OCI-LY7 (cell line): ENCODE measurements at regions not wholly inside any gene's neighbourhood (a gene's known extent, or its start where the extent isn't known, plus 50 kb on each side); places are given as distances from the start of the nearest gene placed in this dataset.

Source experiments
- BruUV-seq: library from RNA; stranded (reverse); fragments of 400-500 nt; replicated peaks from 2 replicates; lab custom pipeline; 2021; lab: Mats Ljungman, UMichigan
- CTCF ChIA-PET: fragments of 300-600 bp; sonication (Branson Sonifier 250); formaldehyde crosslinking; loops from one replicate; lab custom pipeline; 2022; ENCODE audit warnings: antibody characterized with exemption; ENCODE audit not compliant: unreplicated experiment; lab: Charles Lee
- POLR2A ChIA-PET: fragments of 300-600 bp; sonication (Branson Sonifier 250); formaldehyde crosslinking; loops from one replicate; lab custom pipeline; 2022; ENCODE audit warnings: antibody characterized with exemption; lab: Charles Lee
- DNase-seq: peaks from one replicate; pipeline ENCODE4 v3.0.0-alpha.2; 2015; ENCODE audit warnings: low spot score
- H2AFZ ChIP-seq: fragments of 200-600 bp; sonication (generic), shearing (Covaris generic); 2 replicates; pipeline ENCODE4 v1.6.1; 2014; ENCODE audit warnings: mild to moderate bottlenecking, antibody characterized with exemption, low read length, moderate library complexity
- H3K27ac ChIP-seq: fragments of 200-600 bp; sonication (generic); 2 replicates; pipeline ENCODE4 v1.5.1; 2014; ENCODE audit warnings: mixed run types, low read depth, mild to moderate bottlenecking, moderate library complexity, low read length, inconsistent platforms; ENCODE audit not compliant: poor library complexity, severe bottlenecking
- H3K36me3 ChIP-seq: fragments of 200-600 bp; sonication (generic); 2 replicates; pipeline ENCODE4 v1.6.1; 2014; ENCODE audit warnings: mild to moderate bottlenecking, antibody characterized with exemption, low read length, moderate library complexity, mixed read lengths; ENCODE audit not compliant: insufficient read depth
- H3K4me1 ChIP-seq: fragments of 200-600 bp; sonication (generic); 2 replicates; pipeline ENCODE4 v1.5.1; 2014; ENCODE audit warnings: mild to moderate bottlenecking, low read length; ENCODE audit not compliant: insufficient read depth, poor library complexity, severe bottlenecking
- H3K4me2 ChIP-seq: fragments of 200-600 bp; sonication (generic); 2 replicates; pipeline ENCODE4 v1.6.1; 2014; ENCODE audit warnings: mild to moderate bottlenecking, low read length
- H3K4me3 ChIP-seq: fragments of 200-600 bp; sonication (generic); 2 replicates; pipeline ENCODE4 v1.5.1; 2014; ENCODE audit warnings: mild to moderate bottlenecking, low read depth, low read length; ENCODE audit not compliant: poor library complexity, severe bottlenecking
- H3K79me2 ChIP-seq: fragments of 200-600 bp; sonication (generic); 2 replicates; pipeline ENCODE4 v1.6.1; 2016; ENCODE audit warnings: low read depth, mild to moderate bottlenecking, low read length, moderate library complexity, mixed read lengths; ENCODE audit not compliant: insufficient read depth
- H3K9me2 ChIP-seq: fragments of 200-600 bp; sonication (generic); 2 replicates; pipeline ENCODE4 v1.6.1; 2016; ENCODE audit warnings: mild to moderate bottlenecking, low read length, mixed read lengths; ENCODE audit not compliant: insufficient read depth
- H3K9me3 ChIP-seq: fragments of 200-600 bp; sonication (generic); 2 replicates; pipeline ENCODE4 v1.6.1; 2014; ENCODE audit warnings: mild to moderate bottlenecking, mixed run types, low read length, mixed read lengths
- H4K20me1 ChIP-seq: fragments of 200-600 bp; sonication (generic); 2 replicates; pipeline ENCODE4 v1.6.1; 2014; ENCODE audit warnings: mild to moderate bottlenecking, antibody characterized with exemption, low read length, moderate library complexity, mixed read lengths; ENCODE audit not compliant: insufficient read depth
- EZH2phosphoT487 ChIP-seq: fragments of 200-600 bp; sonication (generic); IDR thresholded peaks from 2 replicates; pipeline ENCODE4 v1.6.1; 2018; ENCODE audit warnings: low read depth, borderline replicate concordance, mild to moderate bottlenecking, mixed run types, antibody characterized with exemption, low read length, moderate library complexity, mixed read lengths
- intact Hi-C: fragments of 100-400 bp; cut with micrococcal nuclease; formaldehyde crosslinking; loops from one replicate; pipeline ENCODE4 v1.10.0; 2022; ENCODE audit not compliant: unreplicated experiment
- TF ChIP-seq, protein P1 (sequence below): fragments of 200-600 bp; sonication (generic); conservative IDR thresholded peaks from 2 replicates; pipeline ENCODE4 v1.5.1; 2014; ENCODE audit warnings: mild to moderate bottlenecking, antibody characterized with exemption, low read length, moderate library complexity, mixed read lengths

GRCh38 chr3:150293401-150294001 is 114.6 kb upstream of the TSC22D2 start:
- TF ChIP-seq, protein P1, sequence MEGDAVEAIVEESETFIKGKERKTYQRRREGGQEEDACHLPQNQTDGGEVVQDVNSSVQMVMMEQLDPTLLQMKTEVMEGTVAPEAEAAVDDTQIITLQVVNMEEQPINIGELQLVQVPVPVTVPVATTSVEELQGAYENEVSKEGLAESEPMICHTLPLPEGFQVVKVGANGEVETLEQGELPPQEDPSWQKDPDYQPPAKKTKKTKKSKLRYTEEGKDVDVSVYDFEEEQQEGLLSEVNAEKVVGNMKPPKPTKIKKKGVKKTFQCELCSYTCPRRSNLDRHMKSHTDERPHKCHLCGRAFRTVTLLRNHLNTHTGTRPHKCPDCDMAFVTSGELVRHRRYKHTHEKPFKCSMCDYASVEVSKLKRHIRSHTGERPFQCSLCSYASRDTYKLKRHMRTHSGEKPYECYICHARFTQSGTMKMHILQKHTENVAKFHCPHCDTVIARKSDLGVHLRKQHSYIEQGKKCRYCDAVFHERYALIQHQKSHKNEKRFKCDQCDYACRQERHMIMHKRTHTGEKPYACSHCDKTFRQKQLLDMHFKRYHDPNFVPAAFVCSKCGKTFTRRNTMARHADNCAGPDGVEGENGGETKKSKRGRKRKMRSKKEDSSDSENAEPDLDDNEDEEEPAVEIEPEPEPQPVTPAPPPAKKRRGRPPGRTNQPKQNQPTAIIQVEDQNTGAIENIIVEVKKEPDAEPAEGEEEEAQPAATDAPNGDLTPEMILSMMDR: no peak
- no peak for TF ChIP-seq EZH2phosphoT487

GRCh38 chr3:150292891-150293290 is 115.2 kb upstream of the TSC22D2 start:
- H3K4me1 ChIP-seq: no peaks in the 10 kb centered on the region
- no peak overlapping the region for H3K4me2 ChIP-seq
- no peaks in the 10 kb centered on the region for H3K79me2 ChIP-seq
- no peak for DNase-seq
- intact Hi-C loops: no loop called here
- H3K9me2 ChIP-seq: no peaks in the 10 kb centered on the region
- CTCF ChIA-PET: no interaction called here
- H3K4me3 ChIP-seq: no peak overlapping the region
- H3K36me3 ChIP-seq: no peaks in the 10 kb centered on the region
- POLR2A ChIA-PET: interaction anchor here (0.5 to 1.3 kb wide), 6 partner anchors 22 to 1232 kb away, joined by 3 to 5 read pairs (median 4); partner anchors contain the start of gene TSC22D2
- TF ChIP-seq EZH2phosphoT487: no peak
- TF ChIP-seq, protein P1: no peak
- no TSS peak for BruUV-seq
- no peaks in the 10 kb centered on the region for H3K9me3 ChIP-seq
- no peak overlapping the region for H3K27ac ChIP-seq
- H2AFZ ChIP-seq: no peak overlapping the region
- no peaks in the 10 kb centered on the region for H4K20me1 ChIP-seq

More at GRCh38 chr3:150293401-150294001, 114.6 kb upstream of the TSC22D2 start:
- CTCF ChIA-PET: interaction anchor here (0.6 kb wide), 1 partner anchor 235 kb away, joined by 3 read pairs; no protein-coding TSS in a partner anchor
- H3K27ac ChIP-seq: no peak overlapping the region
- no peaks in the 10 kb centered on the region for H3K4me1 ChIP-seq
- no TSS peak for BruUV-seq
- H3K9me3 ChIP-seq: no peaks in the 10 kb centered on the region
- intact Hi-C loops: no loop called here
- H3K4me2 ChIP-seq: no peak overlapping the region
- POLR2A ChIA-PET: interaction anchor here (0.5 to 1.3 kb wide), 5 partner anchors 45 to 1231 kb away, joined by 3 to 5 read pairs (median 3); partner anchors contain the start of gene TSC22D2
- no peaks in the 10 kb centered on the region for H4K20me1 ChIP-seq
- H3K36me3 ChIP-seq: no peaks in the 10 kb centered on the region
- H3K79me2 ChIP-seq: no peaks in the 10 kb centered on the region
- no peaks in the 10 kb centered on the region for H3K9me2 ChIP-seq
- no peak for DNase-seq
- H2AFZ ChIP-seq: no peak overlapping the region
- H3K4me3 ChIP-seq: no peak overlapping the region

- H3K36me3 ChIP-seq: no peaks in the 10 kb centered on the region
- no peak overlapping the region for H3K27ac ChIP-seq
- intact Hi-C loops: no loop called here
- POLR2A ChIA-PET: no interaction called here
- H4K20me1 ChIP-seq: no peaks in the 10 kb centered on the region
- no peak overlapping the region for H3K4me3 ChIP-seq
- no peaks in the 10 kb centered on the region for H3K4me1 ChIP-seq
- DNase-seq: no peak
- H2AFZ ChIP-seq: no peak overlapping the region
- no peaks in the 10 kb centered on the region for H3K79me2 ChIP-seq
- no peaks in the 10 kb centered on the region for H3K9me3 ChIP-seq
- no peaks in the 10 kb centered on the region for H3K9me2 ChIP-seq
- H3K4me2 ChIP-seq: no peak overlapping the region
- no peak for TF ChIP-seq EZH2phosphoT487
- TF ChIP-seq, protein P1: no peak
- BruUV-seq: no TSS peak
- CTCF ChIA-PET: no interaction called here
Measured at GRCh38 chr3:150291515-150291914, 116.6 kb upstream of the TSC22D2 start.
